ENCODE measurements at regions not wholly inside any gene's neighbourhood (a gene's known extent, or its start where the extent isn't known, plus 50 kb on each side); places are given as distances from the start of the nearest gene placed in this dataset.

GRCh38 chr17:77824102-77824779 lies 134.3 kb upstream of the TNRC6C start:
- Histone ChIP-seq H3K4me2 (ENCODE audit: extremely low read depth, insufficient read depth, low read length) (no peak overlapping the region), H3K9ac (ENCODE audit: insufficient read depth, low read length) (no peak overlapping the region), H3K9me3 (ENCODE audit: control insufficient read depth, insufficient read depth, low read depth, low read length) (no peaks in the 10 kb centered on the region), H4K20me1 (ENCODE audit: control insufficient read depth, extremely low read depth, insufficient read depth, low read length) (no peaks in the 10 kb centered on the region), H2AFZ (ENCODE audit: low read length) (no peak overlapping the region), H3K4me3 (replicated peaks in 1 of 4; ENCODE audit: control extremely low read depth in 1 of 4, insufficient read depth in 1 of 4, low read depth in 3 of 4, low read length in 4 of 4) (no peak overlapping the region), H3K27me3 (ENCODE audit: control insufficient read depth, insufficient read depth, low read length) (no peaks in the 10 kb centered on the region), H3K27ac (ENCODE audit: insufficient read depth, low read length) (no peak overlapping the region), H3K4me1 (ENCODE audit: control insufficient read depth, extremely low read depth, insufficient read depth, low read length) (no peaks in the 10 kb centered on the region), H3K36me3 (ENCODE audit: control insufficient read depth, insufficient read depth, low read length) (no peaks in the 10 kb centered on the region), H3K79me2 (ENCODE audit: control insufficient read depth, insufficient read depth, low read length) (no peaks in the 10 kb centered on the region)
- TF ChIP-seq EZH2 (IDR thresholded peaks at IDR 0.05; ENCODE audit: low read length, missing control alignments) (no peak), CTCF (conservative IDR thresholded peaks at IDR 0.05 in 1 of 2, IDR thresholded peaks at IDR 0.05 in 1 of 2; ENCODE audit: low read depth in 1 of 2, low read length in 2 of 2) (no peak)
- DNase-seq (ENCODE audit: low read depth in 2 of 2) = no peak

- no peaks in the 10 kb centered on the region for H3K4me1 ChIP-seq (ENCODE audit: control insufficient read depth, extremely low read depth, insufficient read depth, low read length)
- H3K9me3 ChIP-seq (ENCODE audit: control insufficient read depth, insufficient read depth, low read depth, low read length) = no peaks in the 10 kb centered on the region
- no peak overlapping the region for H3K4me2 ChIP-seq (ENCODE audit: extremely low read depth, insufficient read depth, low read length)
- H4K20me1 ChIP-seq (ENCODE audit: control insufficient read depth, extremely low read depth, insufficient read depth, low read length) = no peaks in the 10 kb centered on the region
- H3K36me3 ChIP-seq (ENCODE audit: control insufficient read depth, insufficient read depth, low read length) = no peaks in the 10 kb centered on the region
- no peak overlapping the region for H2AFZ ChIP-seq (ENCODE audit: low read length)
- no peak for TF ChIP-seq EZH2 (IDR thresholded peaks at IDR 0.05; ENCODE audit: low read length, missing control alignments)
- no peak overlapping the region for H3K4me3 ChIP-seq (replicated peaks in 1 of 4; ENCODE audit: control extremely low read depth in 1 of 4, insufficient read depth in 1 of 4, low read depth in 3 of 4, low read length in 4 of 4)
- H3K27me3 ChIP-seq (ENCODE audit: control insufficient read depth, insufficient read depth, low read length) = no peaks in the 10 kb centered on the region
- H3K9ac ChIP-seq (ENCODE audit: insufficient read depth, low read length) = no peak overlapping the region
- no peak for DNase-seq (ENCODE audit: low read depth in 2 of 2)
- H3K79me2 ChIP-seq (ENCODE audit: control insufficient read depth, insufficient read depth, low read length) = no peaks in the 10 kb centered on the region
- H3K27ac ChIP-seq (ENCODE audit: insufficient read depth, low read length) = no peak overlapping the region
Observed at GRCh38 chr17:77824780-77825280, 133.7 kb upstream of the TNRC6C start.

GRCh38 chr17:77825621-77826020 lies 132.9 kb upstream of the TNRC6C start:
- Histone ChIP-seq H4K20me1 (ENCODE audit: control insufficient read depth, extremely low read depth, insufficient read depth, low read length) (no peaks in the 10 kb centered on the region), H3K79me2 (ENCODE audit: control insufficient read depth, insufficient read depth, low read length) (no peaks in the 10 kb centered on the region), H3K27me3 (ENCODE audit: control insufficient read depth, insufficient read depth, low read length) (no peaks in the 10 kb centered on the region), H3K9me3 (ENCODE audit: control insufficient read depth, insufficient read depth, low read depth, low read length) (no peaks in the 10 kb centered on the region), H2AFZ (ENCODE audit: low read length) (no peak overlapping the region), H3K4me3 (replicated peaks in 1 of 4; ENCODE audit: control extremely low read depth in 1 of 4, insufficient read depth in 1 of 4, low read depth in 3 of 4, low read length in 4 of 4) (no peak overlapping the region), H3K9ac (ENCODE audit: insufficient read depth, low read length) (no peak overlapping the region), H3K27ac (ENCODE audit: insufficient read depth, low read length) (no peak overlapping the region), H3K4me1 (ENCODE audit: control insufficient read depth, extremely low read depth, insufficient read depth, low read length) (no peaks in the 10 kb centered on the region), H3K36me3 (ENCODE audit: control insufficient read depth, insufficient read depth, low read length) (no peaks in the 10 kb centered on the region), H3K4me2 (ENCODE audit: extremely low read depth, insufficient read depth, low read length) (no peak overlapping the region)
- no peak for TF ChIP-seq CTCF (conservative IDR thresholded peaks at IDR 0.05 in 1 of 2, IDR thresholded peaks at IDR 0.05 in 1 of 2; ENCODE audit: low read depth in 1 of 2, low read length in 2 of 2)
- no peak for TF ChIP-seq EZH2 (IDR thresholded peaks at IDR 0.05; ENCODE audit: low read length, missing control alignments)
- no peak for DNase-seq (ENCODE audit: low read depth in 2 of 2)
